ENCODE measurements at regions not wholly inside any gene's neighbourhood (a gene's known extent, or its start where the extent isn't known, plus 50 kb on each side); places are given as distances from the start of the nearest gene placed in this dataset.

- TF ChIP-seq TEAD4 (IDR thresholded peaks at IDR 0.05) = no peak
- no peak for TF ChIP-seq USF1 (IDR thresholded peaks at IDR 0.05)
- TF ChIP-seq CEBPB (IDR thresholded peaks at IDR 0.05) = no peak
- TF ChIP-seq MAX (IDR thresholded peaks at IDR 0.05) = no peak
- TF ChIP-seq RAD21 (IDR thresholded peaks at IDR 0.05; ENCODE audit: low read depth) = no peak
- no peak for TF ChIP-seq FOXM1 (IDR thresholded peaks at IDR 0.05; ENCODE audit: borderline replicate concordance, low read depth)
- no peak for TF ChIP-seq CREB1 (IDR thresholded peaks at IDR 0.05; ENCODE audit: low read depth)
Measured at GRCh38 chr2:106709229-106709628, 176.7 kb downstream of the ST6GAL2 start.

Measured in Ishikawa (cell line).